ENCODE measurements at regions not wholly inside any gene's neighbourhood (a gene's known extent, or its start where the extent isn't known, plus 50 kb on each side); places are given as distances from the start of the nearest gene placed in this dataset.

- WGBS (ENCODE audit: extremely low coverage, insufficient read length, low lambda C conversion rate) = no CpG with 5 or more reads among the region's 6 CpGs
- TF ChIP-seq CTCF (conservative IDR thresholded peaks at IDR 0.05) = no peak
Observed at GRCh38 chr3:73804204-73804603, 179.5 kb upstream of the PDZRN3 start.

More at GRCh38 chr3:73804204-73804603, 179.5 kb upstream of the PDZRN3 start:
- DNase-seq = no peak
- H3K4me1 ChIP-seq (ENCODE audit: insufficient read depth, low read length) = no peaks in the 10 kb centered on the region
- no peaks in the 10 kb centered on the region for H3K79me1 ChIP-seq (ENCODE audit: insufficient read depth, low read depth, low read length, poor library complexity, severe bottlenecking)
- Mint-ChIP-seq H3K27ac (no peak overlapping the region), H3K27me3 (ENCODE audit: low read depth) (no peaks in the 10 kb centered on the region), H3K36me3 (ENCODE audit: insufficient read depth in 1 of 3, low read depth in 3 of 3) (no peaks in the 10 kb centered on the region; a peak in 1 of 7 replicates), H3K4me3 (no peak overlapping the region), H3K9me3 (no peaks in the 10 kb centered on the region; a peak in 1 of 5 replicates), H3K4me1 (peaks cover 5% of the 10 kb centered on the region in 2 experiments)
- no peak overlapping the region for H3T11ph ChIP-seq (ENCODE audit: low read length)
- no peak overlapping the region for H2BK5ac ChIP-seq (ENCODE audit: insufficient read length, low read length)
- H4K91ac ChIP-seq (ENCODE audit: insufficient read length, low read depth, low read length) = no peak overlapping the region
- H3K18ac ChIP-seq (ENCODE audit: insufficient read length, low read depth, low read length) = no peak overlapping the region
- H3K56ac ChIP-seq (ENCODE audit: insufficient read length, low read depth, low read length) = no peak overlapping the region
- no peak overlapping the region for H2BK15ac ChIP-seq (ENCODE audit: low read depth, low read length)
- no peak overlapping the region for H3K9ac ChIP-seq (ENCODE audit: extremely low read depth, insufficient read length, low read length)
- no peaks in the 10 kb centered on the region for H3K79me2 ChIP-seq (ENCODE audit: insufficient read depth, low read length)
- H3K27me3 ChIP-seq (ENCODE audit: insufficient read depth, low read length) = no peaks in the 10 kb centered on the region
- H3K4me2 ChIP-seq (ENCODE audit: insufficient read depth, insufficient read length, low read length) = no peak overlapping the region
- H3K23ac ChIP-seq (ENCODE audit: insufficient read length, low read depth, low read length) = no peak overlapping the region
- H2AK5ac ChIP-seq (ENCODE audit: insufficient read length, low read length) = no peak overlapping the region
- H3K23me2 ChIP-seq (ENCODE audit: insufficient read length, low read depth, low read length, poor library complexity, severe bottlenecking) = no peaks in the 10 kb centered on the region
- H3K14ac ChIP-seq (ENCODE audit: insufficient read depth, low read length) = no peak overlapping the region
- no peak overlapping the region for H2BK20ac ChIP-seq (ENCODE audit: low read depth, low read length, poor library complexity, severe bottlenecking)
- no peak overlapping the region for H2BK120ac ChIP-seq (ENCODE audit: low read depth, low read length, poor library complexity, severe bottlenecking)
- H2BK12ac ChIP-seq (ENCODE audit: insufficient read length, low read depth, low read length) = no peak overlapping the region
- H4K8ac ChIP-seq (replicated peaks; ENCODE audit: insufficient read length, low read depth, low read length) = no peak overlapping the region
- H2AFZ ChIP-seq (ENCODE audit: low read length) = no peak overlapping the region
- H3K4ac ChIP-seq (ENCODE audit: low read depth, low read length) = no peak overlapping the region
- H3K27ac ChIP-seq (ENCODE audit: insufficient read length, low read depth, low read length) = no peak overlapping the region
- no peaks in the 10 kb centered on the region for H3K9me3 ChIP-seq (ENCODE audit: control insufficient read depth, low read depth, low read length)
- H4K5ac ChIP-seq (ENCODE audit: insufficient read length, low read depth, low read length) = no peak overlapping the region
- H4K20me1 ChIP-seq (ENCODE audit: control insufficient read depth, insufficient read depth, insufficient read length) = no peaks in the 10 kb centered on the region

Data from H9 (cell line).